ENCODE measurements at regions not wholly inside any gene's neighbourhood (a gene's known extent, or its start where the extent isn't known, plus 50 kb on each side); places are given as distances from the start of the nearest gene placed in this dataset.

GRCh38 chr3:73697020-73697419 is 72.3 kb upstream of the PDZRN3 start:
- TF ChIP-seq POLR2A (IDR thresholded peaks at IDR 0.05) (no peak), CTCF (IDR thresholded peaks at IDR 0.05) (no peak)

Measured in Peyer's patch (tissue), 4 donors.